Frontal cortex (tissue), 3 donors: ENCODE measurements at regions not wholly inside any gene's neighbourhood (a gene's known extent, or its start where the extent isn't known, plus 50 kb on each side); places are given as distances from the start of the nearest gene placed in this dataset.
A peak's percentile ranks its signal among the peaks of the same experiment; 100 is the strongest.

Experiments used
- DNase-seq, 2 donors: peaks; one replicate each; pipeline ENCODE4 v3.0.0; 2012; ENCODE audit warnings: low spot score in 2 of 2
- FAIRE-seq: peaks from 2 replicates; lab custom pipeline; 2012; peaks lifted over from hg19 to GRCh38; lab: Jason Lieb, UNC
- donor health status: control.
- donor health status: control.
- donor health status: control.

- FAIRE-seq (no peak), DNase-seq (no peak)
Measured at GRCh38 chr9:96135753-96136290, 166.2 kb downstream of the HSD17B3 start.

GRCh38 chr9:96135076-96135752, 166.8 kb downstream of the HSD17B3 start:
- FAIRE-seq (no peak), DNase-seq (no peak)

GRCh38 chr9:96133321-96134021, 168.5 kb downstream of the HSD17B3 start:
- DNase-seq, result no peak
- no peak for FAIRE-seq

GRCh38 chr9:96131825-96132224, 170.2 kb downstream of the HSD17B3 start:
- FAIRE-seq (no peak), DNase-seq (no peak)

GRCh38 chr9:96130970-96131369, 171.0 kb downstream of the HSD17B3 start:
- FAIRE-seq (no peak), DNase-seq (no peak)

GRCh38 chr9:96129747-96130146, 172.2 kb downstream of the HSD17B3 start:
- FAIRE-seq (no peak), DNase-seq (no peak)

- FAIRE-seq (no peak), DNase-seq (no peak)
Measured at GRCh38 chr9:96128880-96129279, 173.1 kb downstream of the HSD17B3 start.

GRCh38 chr9:96126321-96126881, 175.6 kb downstream of the HSD17B3 start:
- DNase-seq, result no peak
- FAIRE-seq, result no peak

- FAIRE-seq, result no peak
- DNase-seq, result no peak
Measured at GRCh38 chr9:96125624-96126023, 176.4 kb downstream of the HSD17B3 start.

- DNase-seq (no peak), FAIRE-seq (no peak)
Measured at GRCh38 chr9:96122751-96123150, 179.2 kb downstream of the HSD17B3 start.

- DNase-seq, result no peak
- FAIRE-seq, result no peak
Measured at GRCh38 chr9:96122282-96122681, 179.7 kb downstream of the HSD17B3 start.

- no peak for FAIRE-seq
- DNase-seq, result no peak
Measured at GRCh38 chr9:96121136-96121535, 180.8 kb downstream of the HSD17B3 start.

GRCh38 chr9:96117398-96118080, 184.4 kb downstream of the HSD17B3 start:
- DNase-seq (no peak), FAIRE-seq (no peak)

- FAIRE-seq (peak; percentile 96), DNase-seq (peak; percentile 44 to 61)
Measured at GRCh38 chr9:96116275-96117064, 185.5 kb downstream of the HSD17B3 start.

GRCh38 chr9:96115836-96116235, 186.1 kb downstream of the HSD17B3 start:
- no peak for DNase-seq
- FAIRE-seq, result no peak

- no peak for FAIRE-seq
- DNase-seq, result no peak
Measured at GRCh38 chr9:96113032-96113431, 188.9 kb downstream of the HSD17B3 start.

GRCh38 chr9:96109680-96110351, 192.2 kb downstream of the HSD17B3 start:
- FAIRE-seq (no peak), DNase-seq (no peak)

- FAIRE-seq, result no peak
- no peak for DNase-seq
Measured at GRCh38 chr9:96108691-96109380, 193.1 kb downstream of the HSD17B3 start.

GRCh38 chr9:96107436-96107835, 194.5 kb downstream of the HSD17B3 start:
- FAIRE-seq (no peak), DNase-seq (no peak)
